SU-DHL-6 (cell line): ENCODE measurements at regions not wholly inside any gene's neighbourhood (a gene's known extent, or its start where the extent isn't known, plus 50 kb on each side); places are given as distances from the start of the nearest gene placed in this dataset.

ENCODE experiments used
- H2AFZ ChIP-seq: fragments of 200-600 bp; sonication (generic); 2 replicates; pipeline ENCODE4 v1.6.1; 2014; ENCODE audit warnings: low read depth, mild to moderate bottlenecking, moderate library complexity, mixed read lengths, antibody characterized with exemption, low read length; ENCODE audit not compliant: severe bottlenecking
- H3F3A ChIP-seq: fragments of 200-600 bp; shearing (Covaris generic); 2 replicates; pipeline ENCODE4 v1.6.0; 2016; ENCODE audit warnings: antibody characterized with exemption, mild to moderate bottlenecking; ENCODE audit not compliant: insufficient read depth
- H3K27ac ChIP-seq: fragments of 200-600 bp; sonication (generic); 2 replicates; pipeline ENCODE4 v1.5.1; 2016; ENCODE audit warnings: low read depth, mild to moderate bottlenecking, low read length, moderate library complexity, mixed read lengths
- H3K27me3 ChIP-seq: fragments of 200-600 bp; sonication (generic), shearing (Covaris generic); 2 replicates; pipeline ENCODE4 v1.6.0; 2014; ENCODE audit warnings: mild to moderate bottlenecking, low read length
- H3K36me3 ChIP-seq: fragments of 200-600 bp; sonication (generic); 2 replicates; pipeline ENCODE4 v1.6.1; 2014; ENCODE audit warnings: mild to moderate bottlenecking, low read length, mixed read lengths
- H3K4me2 ChIP-seq: fragments of 300-600, 200-600 bp; shearing (Covaris generic), sonication (generic); 2 replicates; pipeline ENCODE4 v1.6.0; 2014; ENCODE audit warnings: low read length, low read depth, mild to moderate bottlenecking; ENCODE audit not compliant: poor library complexity, severe bottlenecking
- H3K4me3 ChIP-seq: fragments of 200-600 bp; sonication (generic); 2 replicates; pipeline ENCODE4 v1.5.1; 2014; ENCODE audit warnings: antibody characterized with exemption, low read length, mild to moderate bottlenecking, mixed read lengths; ENCODE audit not compliant: insufficient read depth, poor library complexity, severe bottlenecking
- H3K79me2 ChIP-seq: fragments of 200-600 bp; sonication (generic); 2 replicates; pipeline ENCODE4 v1.6.1; 2014; ENCODE audit warnings: mild to moderate bottlenecking, low read length, moderate library complexity; ENCODE audit not compliant: insufficient read depth
- H3K9ac ChIP-seq: fragments of 200-600 bp; sonication (generic); 2 replicates; pipeline ENCODE4 v1.7.0; 2014; ENCODE audit warnings: mild to moderate bottlenecking, low read length
- H3K9me2 ChIP-seq: fragments of 200-600 bp; sonication (generic); replicated peaks from 2 replicates; pipeline ENCODE4 v1.6.1; 2014; ENCODE audit warnings: low read length; ENCODE audit not compliant: insufficient read depth
- H3K9me3 ChIP-seq: fragments of 200-600 bp; sonication (generic); 2 replicates; pipeline ENCODE4 v1.6.1; 2014; ENCODE audit warnings: low read length, mixed read lengths; ENCODE audit not compliant: insufficient read depth
- H4K20me1 ChIP-seq: fragments of 200-600 bp; sonication (generic); 2 replicates; pipeline ENCODE4 v1.6.1; 2014; ENCODE audit warnings: low read depth, mild to moderate bottlenecking, antibody characterized with exemption, low read length, moderate library complexity, mixed read lengths
- CTCF ChIP-seq: fragments of 200-600 bp; sonication (generic); IDR thresholded peaks from one replicate; pipeline ENCODE4 v1.5.1; 2017; ENCODE audit warnings: antibody characterized with exemption, mild to moderate bottlenecking, low read length, moderate library complexity; ENCODE audit not compliant: insufficient read depth, poor library complexity, severe bottlenecking
- EZH2phosphoT487 ChIP-seq: fragments of 200-600 bp; sonication (generic), shearing (Covaris generic); conservative IDR thresholded peaks from 2 replicates; pipeline ENCODE4 v1.6.1; 2018; ENCODE audit warnings: mild to moderate bottlenecking, antibody characterized with exemption, low read length, moderate library complexity, mixed read lengths

DNA sequence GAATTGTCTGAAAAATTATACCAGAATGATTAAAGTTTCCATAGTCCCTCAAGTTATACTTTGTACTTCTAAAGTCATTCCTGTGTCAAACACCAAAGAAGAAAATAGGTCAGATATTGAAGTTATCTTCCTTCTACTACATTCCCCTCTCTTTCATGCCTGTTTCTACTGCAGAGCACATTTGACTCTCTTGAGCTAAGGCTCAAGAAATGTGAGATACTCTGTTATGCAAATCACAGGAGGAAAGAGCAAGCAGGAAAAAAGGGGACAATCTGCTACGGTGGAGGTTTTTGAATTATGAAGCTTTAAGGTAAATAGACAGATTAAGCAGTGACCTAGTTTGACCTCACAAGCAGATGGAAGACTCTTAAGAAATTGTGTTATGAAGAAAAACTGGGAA lies 198.9 kb upstream of the LDB2 start:
- H3K79me2 ChIP-seq: no peaks in the 10 kb centered on the region
- H3K4me2 ChIP-seq: no peak overlapping the region
- H3K9me2 ChIP-seq: no peaks in the 10 kb centered on the region
- TF ChIP-seq EZH2phosphoT487 (no peak), CTCF (no peak)
- H3K9ac ChIP-seq: no peak overlapping the region
- H3K36me3 ChIP-seq: no peaks in the 10 kb centered on the region
- no peaks in the 10 kb centered on the region for H3K9me3 ChIP-seq
- no peaks in the 10 kb centered on the region for H3F3A ChIP-seq
- H2AFZ ChIP-seq: no peak overlapping the region
- H3K4me3 ChIP-seq: no peak overlapping the region
- H3K27me3 ChIP-seq: no peaks in the 10 kb centered on the region
- H4K20me1 ChIP-seq: no peaks in the 10 kb centered on the region
- H3K27ac ChIP-seq: no peak overlapping the region

- no peak overlapping the region for H3K4me3 ChIP-seq
- H3K4me2 ChIP-seq: no peak overlapping the region
- H3K9ac ChIP-seq: no peak overlapping the region
- H3F3A ChIP-seq: no peaks in the 10 kb centered on the region
- H4K20me1 ChIP-seq: no peaks in the 10 kb centered on the region
- no peaks in the 10 kb centered on the region for H3K27me3 ChIP-seq
- H3K27ac ChIP-seq: no peak overlapping the region
- H3K9me3 ChIP-seq: no peaks in the 10 kb centered on the region
- no peak overlapping the region for H2AFZ ChIP-seq
- TF ChIP-seq EZH2phosphoT487 (no peak), CTCF (no peak)
- H3K79me2 ChIP-seq: no peaks in the 10 kb centered on the region
- no peaks in the 10 kb centered on the region for H3K9me2 ChIP-seq
- no peaks in the 10 kb centered on the region for H3K36me3 ChIP-seq
These were observed 198.2 kb upstream of the LDB2 start for GRCh38 chr4:17096692-17097091.

DNA sequence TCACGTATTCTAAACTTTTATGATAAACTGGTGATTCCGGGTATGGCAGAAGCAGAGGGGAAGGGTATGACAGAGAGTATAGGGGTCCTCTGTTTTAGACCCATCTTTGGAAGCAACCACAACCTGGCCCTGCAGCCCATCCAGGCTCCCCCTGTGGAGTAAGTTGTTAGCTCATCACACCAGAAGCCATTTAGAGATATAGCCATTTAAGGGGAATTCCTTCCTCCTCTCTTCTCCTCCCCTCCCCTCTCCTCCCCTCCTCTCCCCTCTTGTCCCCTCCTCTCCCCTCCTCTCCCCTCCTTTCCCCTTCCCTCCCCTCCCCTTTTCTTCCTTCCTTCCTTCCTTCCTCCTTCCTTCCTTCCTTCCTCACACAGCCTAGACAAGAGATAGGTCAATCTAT lies 197.3 kb upstream of the LDB2 start:
- no peaks in the 10 kb centered on the region for H3K9me3 ChIP-seq
- no peak overlapping the region for H3K9ac ChIP-seq
- H3K36me3 ChIP-seq: no peaks in the 10 kb centered on the region
- no peaks in the 10 kb centered on the region for H4K20me1 ChIP-seq
- H2AFZ ChIP-seq: no peak overlapping the region
- no peaks in the 10 kb centered on the region for H3K27me3 ChIP-seq
- H3K27ac ChIP-seq: no peak overlapping the region
- no peak overlapping the region for H3K4me3 ChIP-seq
- H3K9me2 ChIP-seq: no peaks in the 10 kb centered on the region
- no peaks in the 10 kb centered on the region for H3K79me2 ChIP-seq
- H3K4me2 ChIP-seq: no peak overlapping the region
- no peaks in the 10 kb centered on the region for H3F3A ChIP-seq
- TF ChIP-seq CTCF: no peak
- no peak for TF ChIP-seq EZH2phosphoT487

DNA sequence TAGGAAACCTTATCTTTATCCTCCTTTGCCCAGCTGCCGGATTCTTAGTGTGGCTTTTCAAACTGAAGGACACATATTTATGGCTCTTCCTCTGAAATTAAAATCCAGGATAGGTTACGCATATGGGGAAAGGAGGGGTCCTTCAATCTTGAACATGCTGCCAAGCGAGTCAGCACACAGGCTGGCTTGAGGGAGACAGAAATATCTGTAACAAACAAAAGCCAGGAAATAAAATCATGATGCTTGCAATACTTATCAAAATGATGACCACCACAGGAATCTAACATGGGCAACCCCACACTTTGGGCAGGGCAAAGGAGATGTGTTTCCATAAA lies 196.4 kb upstream of the LDB2 start:
- Histone ChIP-seq H3F3A (no peaks in the 10 kb centered on the region), H3K79me2 (no peaks in the 10 kb centered on the region), H3K4me2 (no peak overlapping the region), H3K9me2 (no peaks in the 10 kb centered on the region), H3K4me3 (no peak overlapping the region), H3K27ac (no peak overlapping the region), H3K9ac (no peak overlapping the region), H3K36me3 (no peaks in the 10 kb centered on the region), H2AFZ (no peak overlapping the region), H3K9me3 (no peaks in the 10 kb centered on the region), H3K27me3 (no peaks in the 10 kb centered on the region), H4K20me1 (no peaks in the 10 kb centered on the region)
- TF ChIP-seq EZH2phosphoT487 (no peak), CTCF (no peak)
